WTC11 (cell line): ENCODE measurements at regions not wholly inside any gene's neighbourhood (a gene's known extent, or its start where the extent isn't known, plus 50 kb on each side); places are given as distances from the start of the nearest gene placed in this dataset.

Experiments used
- ATAC-seq: fragments of 200-7000 bp; cut with Tn5 transposase; 2 replicates; pipeline ENCODE4 v1.10.0; 2021; ENCODE audit warnings: mild to moderate bottlenecking, moderate library complexity
- CTCF ChIA-PET: fragments of 300-600 bp; sonication (Branson Sonifier 250); formaldehyde crosslinking; loops from one replicate; lab custom pipeline; 2021; ENCODE audit warnings: antibody characterized with exemption; lab: Charles Lee
- POLR2A ChIA-PET: fragments of 350-600 bp; sonication (Branson Sonifier 250); formaldehyde crosslinking; loops from one replicate; lab custom pipeline; 2021; ENCODE audit warnings: antibody characterized with exemption; lab: Charles Lee
- DNase-seq: peaks from one replicate; pipeline ENCODE4 v3.0.0; 2021; ENCODE audit warnings: low spot score
- H3K27ac Mint-ChIP-seq: 2 replicates; pipeline ENCODE4 v1.8.0; 2021; ENCODE audit warnings: mixed read lengths
- H3K27me3 Mint-ChIP-seq: 2 replicates; pipeline ENCODE4 v1.8.0; 2021; ENCODE audit warnings: low read depth, mild to moderate bottlenecking, moderate library complexity, mixed read lengths
- H3K36me3 Mint-ChIP-seq: 2 replicates; pipeline ENCODE4 v1.8.0; 2021; ENCODE audit warnings: mixed read lengths
- H3K4me1 Mint-ChIP-seq: 2 replicates; pipeline ENCODE4 v1.8.0; 2022; ENCODE audit warnings: mixed read lengths
- H3K4me3 Mint-ChIP-seq: 2 replicates; pipeline ENCODE4 v1.8.0; 2021; ENCODE audit warnings: mild to moderate bottlenecking, moderate library complexity, mixed read lengths
- H3K9me3 Mint-ChIP-seq: 2 replicates; pipeline ENCODE4 v1.8.0; 2021; ENCODE audit warnings: mixed read lengths
- ATF1 ChIP-seq: sonication (generic); formaldehyde crosslinking; IDR thresholded peaks from 2 replicates; pipeline ENCODE4 v1.8.1; 2023; ENCODE audit warnings: mild to moderate bottlenecking, moderate library complexity, missing genetic modification reagents
- CBFB ChIP-seq: sonication (generic); formaldehyde crosslinking; IDR thresholded peaks from 2 replicates; pipeline ENCODE4 v1.8.1; 2022; ENCODE audit warnings: mild to moderate bottlenecking, low read depth, missing genetic modification reagents
- FOXK1 ChIP-seq: sonication (generic); formaldehyde crosslinking; IDR thresholded peaks from 2 replicates; pipeline ENCODE4 v1.8.0; 2022; ENCODE audit warnings: mild to moderate bottlenecking, moderate library complexity, missing genetic modification reagents
- NR1H2 ChIP-seq: sonication (generic); formaldehyde crosslinking; IDR thresholded peaks from 2 replicates; pipeline ENCODE4 v1.9.0; 2021; ENCODE audit warnings: mild to moderate bottlenecking, moderate library complexity, missing genetic modification reagents
- OVOL2 ChIP-seq: fragments of 250-450 bp; sonication (Bioruptor Pico); IDR thresholded peaks from 2 replicates; pipeline ENCODE4 v1.9.0; 2021; ENCODE audit warnings: mild to moderate bottlenecking, borderline replicate concordance
- SOX15 ChIP-seq: fragments of 250-450 bp; sonication (Bioruptor Pico); IDR thresholded peaks from 2 replicates; pipeline ENCODE4 v1.9.0; 2021; ENCODE audit warnings: mild to moderate bottlenecking
- ZNF138 ChIP-seq: sonication (generic); formaldehyde crosslinking; conservative IDR thresholded peaks from 2 replicates; pipeline ENCODE4 v1.8.1; 2022; ENCODE audit warnings: mild to moderate bottlenecking, moderate library complexity, missing genetic modification reagents
- ZNF416 ChIP-seq: fragments of 250-450 bp; sonication (Bioruptor Pico); IDR thresholded peaks from 2 replicates; pipeline ENCODE4 v1.9.0; 2021; ENCODE audit warnings: mild to moderate bottlenecking, inconsistent platforms
- TF ChIP-seq, protein P1 (sequence below): fragments of 250-450 bp; sonication (Bioruptor Pico); IDR thresholded peaks from 2 replicates; pipeline ENCODE4 v1.9.0; 2021; ENCODE audit warnings: mild to moderate bottlenecking
- TF ChIP-seq, protein P2 (sequence below): sonication (generic); formaldehyde crosslinking; IDR thresholded peaks from 2 replicates; pipeline ENCODE4 v1.8.0; 2023; ENCODE audit warnings: missing genetic modification reagents
- TF ChIP-seq, protein P3 (sequence below): sonication (generic); formaldehyde crosslinking; IDR thresholded peaks from 2 replicates; pipeline ENCODE4 v1.8.1; 2022; ENCODE audit warnings: mild to moderate bottlenecking, missing genetic modification reagents, moderate library complexity, borderline replicate concordance
- TF ChIP-seq, protein P4 (sequence below): fragments of 250-450 bp; sonication (Bioruptor Pico); IDR thresholded peaks from 2 replicates; pipeline ENCODE4 v1.9.0; 2021; ENCODE audit warnings: moderate library complexity, mild to moderate bottlenecking, inconsistent platforms, borderline replicate concordance
- TF ChIP-seq, protein P5 (sequence below): fragments of 250-450 bp; sonication (Bioruptor Pico); IDR thresholded peaks from 2 replicates; pipeline ENCODE4 v1.8.0; 2021; ENCODE audit warnings: mild to moderate bottlenecking
- TF ChIP-seq, protein P6 (sequence below): fragments of 200-600 bp; IDR thresholded peaks from 2 replicates; pipeline ENCODE4 v1.8.0; 2022; ENCODE audit warnings: antibody characterized with exemption
- TF ChIP-seq, protein P7 (sequence below): sonication (generic); formaldehyde crosslinking; conservative IDR thresholded peaks from 2 replicates; pipeline ENCODE4 v1.8.1; 2022; ENCODE audit warnings: mild to moderate bottlenecking, missing genetic modification reagents
- TF ChIP-seq, protein P8 (sequence below): sonication (generic); formaldehyde crosslinking; IDR thresholded peaks from 2 replicates; pipeline ENCODE4 v1.8.0; 2023; ENCODE audit warnings: mild to moderate bottlenecking, missing genetic modification reagents

DNA sequence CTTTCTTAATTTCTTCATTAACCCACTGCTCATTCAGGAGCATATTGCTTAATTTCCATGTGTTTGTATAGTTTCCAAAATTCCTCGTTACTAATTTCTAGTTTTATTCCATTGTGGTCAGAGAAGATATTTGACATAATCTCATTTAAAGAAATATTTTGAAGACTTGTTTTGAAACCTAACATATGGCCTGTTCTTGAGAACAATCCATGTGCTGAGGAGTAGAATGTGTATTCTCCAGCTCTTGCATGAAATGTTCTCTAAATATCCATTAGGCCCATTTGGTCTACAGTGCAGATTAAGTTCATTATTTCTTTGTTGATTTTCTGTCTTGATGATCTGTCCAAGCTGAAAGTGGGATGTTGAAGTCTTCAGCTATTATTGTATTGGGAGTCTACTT, 251.7 kb downstream of the ALDH8A1 start (continued):
- TF ChIP-seq, protein P1, sequence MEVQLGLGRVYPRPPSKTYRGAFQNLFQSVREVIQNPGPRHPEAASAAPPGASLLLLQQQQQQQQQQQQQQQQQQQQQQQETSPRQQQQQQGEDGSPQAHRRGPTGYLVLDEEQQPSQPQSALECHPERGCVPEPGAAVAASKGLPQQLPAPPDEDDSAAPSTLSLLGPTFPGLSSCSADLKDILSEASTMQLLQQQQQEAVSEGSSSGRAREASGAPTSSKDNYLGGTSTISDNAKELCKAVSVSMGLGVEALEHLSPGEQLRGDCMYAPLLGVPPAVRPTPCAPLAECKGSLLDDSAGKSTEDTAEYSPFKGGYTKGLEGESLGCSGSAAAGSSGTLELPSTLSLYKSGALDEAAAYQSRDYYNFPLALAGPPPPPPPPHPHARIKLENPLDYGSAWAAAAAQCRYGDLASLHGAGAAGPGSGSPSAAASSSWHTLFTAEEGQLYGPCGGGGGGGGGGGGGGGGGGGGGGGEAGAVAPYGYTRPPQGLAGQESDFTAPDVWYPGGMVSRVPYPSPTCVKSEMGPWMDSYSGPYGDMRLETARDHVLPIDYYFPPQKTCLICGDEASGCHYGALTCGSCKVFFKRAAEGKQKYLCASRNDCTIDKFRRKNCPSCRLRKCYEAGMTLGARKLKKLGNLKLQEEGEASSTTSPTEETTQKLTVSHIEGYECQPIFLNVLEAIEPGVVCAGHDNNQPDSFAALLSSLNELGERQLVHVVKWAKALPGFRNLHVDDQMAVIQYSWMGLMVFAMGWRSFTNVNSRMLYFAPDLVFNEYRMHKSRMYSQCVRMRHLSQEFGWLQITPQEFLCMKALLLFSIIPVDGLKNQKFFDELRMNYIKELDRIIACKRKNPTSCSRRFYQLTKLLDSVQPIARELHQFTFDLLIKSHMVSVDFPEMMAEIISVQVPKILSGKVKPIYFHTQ (CRISPR knock-in tag): no peak
- TF ChIP-seq, protein P2, sequence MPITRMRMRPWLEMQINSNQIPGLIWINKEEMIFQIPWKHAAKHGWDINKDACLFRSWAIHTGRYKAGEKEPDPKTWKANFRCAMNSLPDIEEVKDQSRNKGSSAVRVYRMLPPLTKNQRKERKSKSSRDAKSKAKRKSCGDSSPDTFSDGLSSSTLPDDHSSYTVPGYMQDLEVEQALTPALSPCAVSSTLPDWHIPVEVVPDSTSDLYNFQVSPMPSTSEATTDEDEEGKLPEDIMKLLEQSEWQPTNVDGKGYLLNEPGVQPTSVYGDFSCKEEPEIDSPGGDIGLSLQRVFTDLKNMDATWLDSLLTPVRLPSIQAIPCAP (CRISPR knock-in tag): no peak

DNA sequence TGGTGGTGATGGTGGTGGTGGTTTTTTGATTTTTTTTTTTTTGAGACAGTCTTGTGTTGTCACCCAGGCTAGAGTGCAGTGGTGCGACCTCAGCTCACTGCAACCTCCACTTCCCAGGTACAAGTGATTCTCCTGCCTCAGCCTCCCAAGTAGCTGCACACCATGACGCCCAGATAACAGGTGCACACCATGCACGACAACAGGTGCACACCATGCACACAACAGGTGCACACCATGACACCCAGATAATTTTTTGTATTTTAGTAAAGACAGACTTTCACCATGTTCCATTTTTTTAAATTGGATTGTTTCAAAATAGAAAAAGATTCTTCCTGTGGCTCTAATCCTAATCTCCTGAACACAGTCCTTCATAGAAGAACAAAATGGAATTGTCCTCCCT, 257.9 kb downstream of the ALDH8A1 start:
- TF ChIP-seq, protein P3, sequence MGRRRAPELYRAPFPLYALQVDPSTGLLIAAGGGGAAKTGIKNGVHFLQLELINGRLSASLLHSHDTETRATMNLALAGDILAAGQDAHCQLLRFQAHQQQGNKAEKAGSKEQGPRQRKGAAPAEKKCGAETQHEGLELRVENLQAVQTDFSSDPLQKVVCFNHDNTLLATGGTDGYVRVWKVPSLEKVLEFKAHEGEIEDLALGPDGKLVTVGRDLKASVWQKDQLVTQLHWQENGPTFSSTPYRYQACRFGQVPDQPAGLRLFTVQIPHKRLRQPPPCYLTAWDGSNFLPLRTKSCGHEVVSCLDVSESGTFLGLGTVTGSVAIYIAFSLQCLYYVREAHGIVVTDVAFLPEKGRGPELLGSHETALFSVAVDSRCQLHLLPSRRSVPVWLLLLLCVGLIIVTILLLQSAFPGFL: no peak
- TF ChIP-seq SOX15 (no peak), FOXK1 (CRISPR knock-in tag) (no peak), NR1H2 (CRISPR knock-in tag) (no peak), ATF1 (CRISPR knock-in tag) (no peak), ZNF138 (no peak), ZNF416 (no peak), OVOL2 (no peak), CBFB (no peak)
- TF ChIP-seq, protein P4, sequence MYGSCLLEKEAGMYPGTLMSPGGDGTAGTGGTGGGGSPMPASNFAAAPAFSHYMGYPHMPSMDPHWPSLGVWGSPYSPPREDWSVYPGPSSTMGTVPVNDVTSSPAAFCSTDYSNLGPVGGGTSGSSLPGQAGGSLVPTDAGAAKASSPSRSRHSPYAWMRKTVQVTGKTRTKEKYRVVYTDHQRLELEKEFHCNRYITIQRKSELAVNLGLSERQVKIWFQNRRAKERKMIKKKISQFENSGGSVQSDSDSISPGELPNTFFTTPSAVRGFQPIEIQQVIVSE (CRISPR knock-in tag): no peak
- TF ChIP-seq, protein P5, sequence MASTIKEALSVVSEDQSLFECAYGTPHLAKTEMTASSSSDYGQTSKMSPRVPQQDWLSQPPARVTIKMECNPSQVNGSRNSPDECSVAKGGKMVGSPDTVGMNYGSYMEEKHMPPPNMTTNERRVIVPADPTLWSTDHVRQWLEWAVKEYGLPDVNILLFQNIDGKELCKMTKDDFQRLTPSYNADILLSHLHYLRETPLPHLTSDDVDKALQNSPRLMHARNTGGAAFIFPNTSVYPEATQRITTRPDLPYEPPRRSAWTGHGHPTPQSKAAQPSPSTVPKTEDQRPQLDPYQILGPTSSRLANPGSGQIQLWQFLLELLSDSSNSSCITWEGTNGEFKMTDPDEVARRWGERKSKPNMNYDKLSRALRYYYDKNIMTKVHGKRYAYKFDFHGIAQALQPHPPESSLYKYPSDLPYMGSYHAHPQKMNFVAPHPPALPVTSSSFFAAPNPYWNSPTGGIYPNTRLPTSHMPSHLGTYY (CRISPR knock-in tag): no peak
- TF ChIP-seq, protein P6, sequence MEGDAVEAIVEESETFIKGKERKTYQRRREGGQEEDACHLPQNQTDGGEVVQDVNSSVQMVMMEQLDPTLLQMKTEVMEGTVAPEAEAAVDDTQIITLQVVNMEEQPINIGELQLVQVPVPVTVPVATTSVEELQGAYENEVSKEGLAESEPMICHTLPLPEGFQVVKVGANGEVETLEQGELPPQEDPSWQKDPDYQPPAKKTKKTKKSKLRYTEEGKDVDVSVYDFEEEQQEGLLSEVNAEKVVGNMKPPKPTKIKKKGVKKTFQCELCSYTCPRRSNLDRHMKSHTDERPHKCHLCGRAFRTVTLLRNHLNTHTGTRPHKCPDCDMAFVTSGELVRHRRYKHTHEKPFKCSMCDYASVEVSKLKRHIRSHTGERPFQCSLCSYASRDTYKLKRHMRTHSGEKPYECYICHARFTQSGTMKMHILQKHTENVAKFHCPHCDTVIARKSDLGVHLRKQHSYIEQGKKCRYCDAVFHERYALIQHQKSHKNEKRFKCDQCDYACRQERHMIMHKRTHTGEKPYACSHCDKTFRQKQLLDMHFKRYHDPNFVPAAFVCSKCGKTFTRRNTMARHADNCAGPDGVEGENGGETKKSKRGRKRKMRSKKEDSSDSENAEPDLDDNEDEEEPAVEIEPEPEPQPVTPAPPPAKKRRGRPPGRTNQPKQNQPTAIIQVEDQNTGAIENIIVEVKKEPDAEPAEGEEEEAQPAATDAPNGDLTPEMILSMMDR: no peak
- TF ChIP-seq, protein P7, sequence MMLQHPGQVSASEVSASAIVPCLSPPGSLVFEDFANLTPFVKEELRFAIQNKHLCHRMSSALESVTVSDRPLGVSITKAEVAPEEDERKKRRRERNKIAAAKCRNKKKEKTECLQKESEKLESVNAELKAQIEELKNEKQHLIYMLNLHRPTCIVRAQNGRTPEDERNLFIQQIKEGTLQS (CRISPR knock-in tag): no peak
- TF ChIP-seq, protein P8, sequence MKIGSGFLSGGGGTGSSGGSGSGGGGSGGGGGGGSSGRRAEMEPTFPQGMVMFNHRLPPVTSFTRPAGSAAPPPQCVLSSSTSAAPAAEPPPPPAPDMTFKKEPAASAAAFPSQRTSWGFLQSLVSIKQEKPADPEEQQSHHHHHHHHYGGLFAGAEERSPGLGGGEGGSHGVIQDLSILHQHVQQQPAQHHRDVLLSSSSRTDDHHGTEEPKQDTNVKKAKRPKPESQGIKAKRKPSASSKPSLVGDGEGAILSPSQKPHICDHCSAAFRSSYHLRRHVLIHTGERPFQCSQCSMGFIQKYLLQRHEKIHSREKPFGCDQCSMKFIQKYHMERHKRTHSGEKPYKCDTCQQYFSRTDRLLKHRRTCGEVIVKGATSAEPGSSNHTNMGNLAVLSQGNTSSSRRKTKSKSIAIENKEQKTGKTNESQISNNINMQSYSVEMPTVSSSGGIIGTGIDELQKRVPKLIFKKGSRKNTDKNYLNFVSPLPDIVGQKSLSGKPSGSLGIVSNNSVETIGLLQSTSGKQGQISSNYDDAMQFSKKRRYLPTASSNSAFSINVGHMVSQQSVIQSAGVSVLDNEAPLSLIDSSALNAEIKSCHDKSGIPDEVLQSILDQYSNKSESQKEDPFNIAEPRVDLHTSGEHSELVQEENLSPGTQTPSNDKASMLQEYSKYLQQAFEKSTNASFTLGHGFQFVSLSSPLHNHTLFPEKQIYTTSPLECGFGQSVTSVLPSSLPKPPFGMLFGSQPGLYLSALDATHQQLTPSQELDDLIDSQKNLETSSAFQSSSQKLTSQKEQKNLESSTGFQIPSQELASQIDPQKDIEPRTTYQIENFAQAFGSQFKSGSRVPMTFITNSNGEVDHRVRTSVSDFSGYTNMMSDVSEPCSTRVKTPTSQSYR (CRISPR knock-in tag): no peak
- TF ChIP-seq, protein P1 (CRISPR knock-in tag): no peak
- H3K4me3 Mint-ChIP-seq: no peak overlapping the region
- no peaks in the 10 kb centered on the region for H3K27me3 Mint-ChIP-seq
- ATAC-seq (no peak), DNase-seq (no peak)
- CTCF ChIA-PET: no interaction called here
- no peaks in the 10 kb centered on the region for H3K36me3 Mint-ChIP-seq
- H3K27ac Mint-ChIP-seq: no peak overlapping the region
- H3K4me1 Mint-ChIP-seq: no peaks in the 10 kb centered on the region
- POLR2A ChIA-PET: no interaction called here
- no peaks in the 10 kb centered on the region for H3K9me3 Mint-ChIP-seq
